ENCODE measurements at regions not wholly inside any gene's neighbourhood (a gene's known extent, or its start where the extent isn't known, plus 50 kb on each side); places are given as distances from the start of the nearest gene placed in this dataset.

DNA sequence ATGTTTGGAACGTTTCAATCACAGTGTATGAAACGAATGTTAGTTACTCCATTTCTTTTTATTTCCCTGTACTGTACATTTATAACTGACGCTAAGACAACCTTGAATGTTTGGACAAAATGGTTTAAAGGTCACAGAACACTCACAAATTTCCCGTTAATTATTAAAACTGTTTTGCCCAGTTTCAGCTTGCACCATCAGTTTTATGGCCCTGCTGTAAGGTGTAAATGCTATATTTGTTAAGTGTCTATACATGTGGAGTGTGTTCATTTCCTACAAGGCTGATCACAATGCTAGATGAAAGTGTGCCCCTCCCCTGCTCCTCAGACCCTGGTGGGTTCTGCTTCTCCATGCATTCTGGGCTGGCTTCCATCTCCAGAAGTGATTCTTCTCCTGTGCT lies 57.9 kb upstream of the ETS2 start:
- intact Hi-C loops (cut with micrococcal nuclease; ENCODE audit: unreplicated experiment): no loop called here
- Histone ChIP-seq H3K27ac (ENCODE audit: low read depth, low read length, poor library complexity, severe bottlenecking) (no peak overlapping the region), H3K9me3 (ENCODE audit: low read length) (no peaks in the 10 kb centered on the region), H4K20me1 (ENCODE audit: insufficient read depth, low read length) (no peaks in the 10 kb centered on the region), H3K4me3 (ENCODE audit: low read depth, low read length, poor library complexity, severe bottlenecking) (no peak overlapping the region), H2AFZ (ENCODE audit: low read length) (no peak overlapping the region), H3K4me2 (ENCODE audit: low read length) (no peak overlapping the region), H3K9me2 (ENCODE audit: insufficient read depth, low read length) (no peaks in the 10 kb centered on the region), H3K79me2 (ENCODE audit: insufficient read depth, low read depth, low read length) (no peaks in the 10 kb centered on the region), H3K4me1 (ENCODE audit: insufficient read depth, low read length, poor library complexity, severe bottlenecking) (no peaks in the 10 kb centered on the region), H3K36me3 (ENCODE audit: insufficient read depth, low read length) (no peaks in the 10 kb centered on the region)
- ChIA-PET CTCF (ENCODE audit: unreplicated experiment) (no interaction called here), POLR2A (no interaction called here)
- no peak for DNase-seq (ENCODE audit: low spot score)
- TF ChIP-seq, protein P1, sequence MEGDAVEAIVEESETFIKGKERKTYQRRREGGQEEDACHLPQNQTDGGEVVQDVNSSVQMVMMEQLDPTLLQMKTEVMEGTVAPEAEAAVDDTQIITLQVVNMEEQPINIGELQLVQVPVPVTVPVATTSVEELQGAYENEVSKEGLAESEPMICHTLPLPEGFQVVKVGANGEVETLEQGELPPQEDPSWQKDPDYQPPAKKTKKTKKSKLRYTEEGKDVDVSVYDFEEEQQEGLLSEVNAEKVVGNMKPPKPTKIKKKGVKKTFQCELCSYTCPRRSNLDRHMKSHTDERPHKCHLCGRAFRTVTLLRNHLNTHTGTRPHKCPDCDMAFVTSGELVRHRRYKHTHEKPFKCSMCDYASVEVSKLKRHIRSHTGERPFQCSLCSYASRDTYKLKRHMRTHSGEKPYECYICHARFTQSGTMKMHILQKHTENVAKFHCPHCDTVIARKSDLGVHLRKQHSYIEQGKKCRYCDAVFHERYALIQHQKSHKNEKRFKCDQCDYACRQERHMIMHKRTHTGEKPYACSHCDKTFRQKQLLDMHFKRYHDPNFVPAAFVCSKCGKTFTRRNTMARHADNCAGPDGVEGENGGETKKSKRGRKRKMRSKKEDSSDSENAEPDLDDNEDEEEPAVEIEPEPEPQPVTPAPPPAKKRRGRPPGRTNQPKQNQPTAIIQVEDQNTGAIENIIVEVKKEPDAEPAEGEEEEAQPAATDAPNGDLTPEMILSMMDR (conservative IDR thresholded peaks at IDR 0.05; ENCODE audit: low read length): no peak
- TF ChIP-seq EZH2phosphoT487 (IDR thresholded peaks at IDR 0.05; ENCODE audit: borderline replicate concordance, low read depth, low read length): no peak
- BruUV-seq (replicated peaks): no TSS peak

DNA sequence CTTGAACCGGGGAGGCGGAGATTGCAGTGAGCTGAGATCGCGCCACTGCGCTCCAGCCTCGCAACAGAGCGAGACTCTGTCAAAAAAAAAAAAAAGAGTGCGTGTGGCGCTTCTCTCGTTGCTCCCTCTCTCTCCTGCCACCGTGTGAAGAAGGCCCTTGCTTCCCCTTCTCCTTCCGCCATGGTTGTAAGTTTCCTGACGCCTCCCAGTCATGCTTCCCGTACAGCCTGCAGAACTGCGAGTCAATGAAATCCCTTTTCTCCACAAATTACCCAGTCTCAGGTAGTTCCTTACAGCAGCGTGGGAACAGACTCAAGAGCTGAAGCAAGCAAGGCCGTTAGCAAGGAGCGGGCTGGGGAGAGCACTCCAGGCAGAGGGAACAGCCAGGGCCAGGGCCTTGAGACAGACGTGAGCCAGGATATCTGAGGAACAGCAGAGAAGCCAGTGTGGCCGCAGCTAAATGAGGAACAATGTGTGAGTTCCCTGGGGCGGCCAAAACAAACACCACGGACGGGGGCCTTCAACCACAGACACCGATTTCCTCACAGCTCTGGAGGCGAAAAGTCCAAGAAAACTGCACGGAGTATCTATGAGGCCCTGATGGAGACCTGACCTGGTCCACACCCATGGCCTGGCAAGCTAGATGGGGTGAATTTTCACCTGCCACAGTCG lies 54.2 kb upstream of the ETS2 start:
- ChIA-PET CTCF (ENCODE audit: unreplicated experiment) (interaction anchor here (0.7 to 1.3 kb wide), 2 partner anchors 17 to 177 kb away, joined by 3 read pairs; no protein-coding TSS in a partner anchor), POLR2A (no interaction called here)
- no peak for DNase-seq (ENCODE audit: low spot score)
- TF ChIP-seq, protein P1 (conservative IDR thresholded peaks at IDR 0.05; ENCODE audit: low read length): no peak
- no TSS peak for BruUV-seq (replicated peaks)
- Histone ChIP-seq H2AFZ (ENCODE audit: low read length) (no peak overlapping the region), H3K4me3 (ENCODE audit: low read depth, low read length, poor library complexity, severe bottlenecking) (no peak overlapping the region), H3K9me2 (ENCODE audit: insufficient read depth, low read length) (no peaks in the 10 kb centered on the region), H3K27ac (ENCODE audit: low read depth, low read length, poor library complexity, severe bottlenecking) (no peak overlapping the region), H3K79me2 (ENCODE audit: insufficient read depth, low read depth, low read length) (no peaks in the 10 kb centered on the region), H4K20me1 (ENCODE audit: insufficient read depth, low read length) (no peaks in the 10 kb centered on the region), H3K36me3 (ENCODE audit: insufficient read depth, low read length) (no peaks in the 10 kb centered on the region), H3K4me1 (ENCODE audit: insufficient read depth, low read length, poor library complexity, severe bottlenecking) (no peaks in the 10 kb centered on the region), H3K9me3 (ENCODE audit: low read length) (no peaks in the 10 kb centered on the region), H3K4me2 (ENCODE audit: low read length) (no peak overlapping the region)
- intact Hi-C loops (cut with micrococcal nuclease; ENCODE audit: unreplicated experiment): no loop called here

DNA sequence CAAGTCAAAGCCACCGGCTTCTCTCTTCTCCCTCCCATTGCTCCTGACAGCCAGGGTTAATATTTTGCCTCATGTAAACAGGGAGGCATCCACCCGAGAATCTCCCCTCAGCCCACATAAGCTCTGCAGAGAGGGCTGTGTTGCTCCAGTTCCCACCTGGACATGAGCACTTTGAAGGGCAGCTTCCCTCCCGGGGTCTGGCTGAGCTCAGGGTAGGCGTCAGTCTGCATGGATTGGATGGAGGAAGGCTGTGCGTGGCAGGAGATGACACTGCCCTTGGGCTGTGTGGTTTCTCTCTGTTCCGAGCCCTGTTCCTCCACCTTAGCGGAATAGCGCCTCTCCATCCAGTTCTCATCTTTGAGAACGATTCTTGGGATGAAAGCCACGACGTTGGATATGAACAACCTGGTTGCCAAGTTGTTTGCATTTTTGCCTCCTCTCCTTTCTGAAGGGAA lies 53.7 kb upstream of the ETS2 start:
- ChIA-PET CTCF (ENCODE audit: unreplicated experiment) (no interaction called here), POLR2A (interaction anchor here (0.7 kb wide), 1 partner anchor 341 kb away, joined by 4 read pairs; no protein-coding TSS in a partner anchor)
- Histone ChIP-seq H2AFZ (ENCODE audit: low read length) (no peak overlapping the region), H3K4me2 (ENCODE audit: low read length) (no peak overlapping the region), H3K79me2 (ENCODE audit: insufficient read depth, low read depth, low read length) (no peaks in the 10 kb centered on the region), H3K36me3 (ENCODE audit: insufficient read depth, low read length) (no peaks in the 10 kb centered on the region), H3K4me1 (ENCODE audit: insufficient read depth, low read length, poor library complexity, severe bottlenecking) (no peaks in the 10 kb centered on the region), H3K27ac (ENCODE audit: low read depth, low read length, poor library complexity, severe bottlenecking) (no peak overlapping the region), H3K4me3 (ENCODE audit: low read depth, low read length, poor library complexity, severe bottlenecking) (no peak overlapping the region), H4K20me1 (ENCODE audit: insufficient read depth, low read length) (no peaks in the 10 kb centered on the region), H3K9me2 (ENCODE audit: insufficient read depth, low read length) (no peaks in the 10 kb centered on the region), H3K9me3 (ENCODE audit: low read length) (no peaks in the 10 kb centered on the region)
- BruUV-seq (replicated peaks): no TSS peak
- TF ChIP-seq, protein P1 (conservative IDR thresholded peaks at IDR 0.05; ENCODE audit: low read length): no peak
- no peak for TF ChIP-seq EZH2phosphoT487 (IDR thresholded peaks at IDR 0.05; ENCODE audit: borderline replicate concordance, low read depth, low read length)
- intact Hi-C loops (cut with micrococcal nuclease; ENCODE audit: unreplicated experiment): no loop called here
- no peak for DNase-seq (ENCODE audit: low spot score)
